ENCODE measurements at regions not wholly inside any gene's neighbourhood (a gene's known extent, or its start where the extent isn't known, plus 50 kb on each side); places are given as distances from the start of the nearest gene placed in this dataset.

- DNase-seq, result no peak
Measured at GRCh38 chr6:170053966-170054661, 236.8 kb downstream of the DLL1 start.

GRCh38 chr6:170052991-170053821 lies 237.7 kb downstream of the DLL1 start:
- DNase-seq, result no peak

- no peak for DNase-seq
Measured at GRCh38 chr6:170051229-170052172, 239.4 kb downstream of the DLL1 start.

GRCh38 chr6:170050591-170051041 lies 240.3 kb downstream of the DLL1 start:
- no peak for DNase-seq

- DNase-seq, result no peak
Measured at GRCh38 chr6:170049641-170050561, 241.0 kb downstream of the DLL1 start.

- DNase-seq, result no peak
Measured at GRCh38 chr6:170048615-170049256, 242.1 kb downstream of the DLL1 start.

- DNase-seq, result no peak
Measured at GRCh38 chr6:170047823-170048222, 243.1 kb downstream of the DLL1 start.

- DNase-seq, result no peak
Measured at GRCh38 chr6:170046791-170047626, 243.9 kb downstream of the DLL1 start.

- no peak for DNase-seq
Measured at GRCh38 chr6:170045981-170046667, 244.8 kb downstream of the DLL1 start.

- no peak for DNase-seq
Measured at GRCh38 chr6:170045563-170045960, 245.3 kb downstream of the DLL1 start.

- DNase-seq, result no peak
Measured at GRCh38 chr6:170044836-170045562, 245.9 kb downstream of the DLL1 start.

GRCh38 chr6:170043881-170044790 lies 246.7 kb downstream of the DLL1 start:
- DNase-seq, result no peak

GRCh38 chr6:170043150-170043819 lies 247.6 kb downstream of the DLL1 start:
- DNase-seq, result no peak

GRCh38 chr6:170042596-170043118 lies 248.2 kb downstream of the DLL1 start:
- DNase-seq, result no peak

- DNase-seq, result no peak
Measured at GRCh38 chr6:170042123-170042522, 248.8 kb downstream of the DLL1 start.

- no peak for DNase-seq
Measured at GRCh38 chr6:170041526-170041925, 249.4 kb downstream of the DLL1 start.

- DNase-seq, result no peak
Measured at GRCh38 chr6:170040906-170041305, 250.0 kb downstream of the DLL1 start.

All from stimulated activated CD4-positive, alpha-beta T cell treated with anti-CD3 and anti-CD28 coated beads, Interleukin-15, amount 100 ng/mL, for 24 hours (primary cell).